AG04450 (cell line): ENCODE measurements at regions not wholly inside any gene's neighbourhood (a gene's known extent, or its start where the extent isn't known, plus 50 kb on each side); places are given as distances from the start of the nearest gene placed in this dataset.

Experiments
- CTCF ChIA-PET: fragments of 300-600, 350-600 bp; formaldehyde crosslinking; extraction: SDS; loops from one replicate; lab custom pipeline; 2022; ENCODE audit warnings: antibody characterized with exemption, inconsistent platforms; lab: Charles Lee
- POLR2A ChIA-PET: fragments of 350-600 bp; formaldehyde crosslinking; extraction: SDS; loops from one replicate; lab custom pipeline; 2021; ENCODE audit warnings: antibody characterized with exemption, inconsistent platforms; lab: Yijun Ruan, JAX
- DNase-seq: peaks from one replicate; pipeline ENCODE4 v3.0.0-alpha.2; 2011; ENCODE audit warnings: low read depth, low spot score
- H3K27ac ChIP-seq: one replicate; pipeline ENCODE4 v1.5.1; 2012; ENCODE audit warnings: low read depth, low read length, control low read depth
- H3K27me3 ChIP-seq: one replicate; pipeline ENCODE4 v1.6.0; 2012; ENCODE audit warnings: low read length; ENCODE audit not compliant: control insufficient read depth, insufficient read depth
- H3K4me3 ChIP-seq: 2 replicates; pipeline ENCODE4 v1.5.1; 2011; ENCODE audit warnings: mild to moderate bottlenecking, low read depth, low read length, control low read depth
- H3K9me3 ChIP-seq: 2 replicates; pipeline ENCODE4 v1.5.1; 2012; ENCODE audit warnings: low read length; ENCODE audit not compliant: control insufficient read depth, insufficient read depth
- TF ChIP-seq, protein P1 (sequence below): IDR thresholded peaks from 2 replicates; pipeline ENCODE4 v1.5.1; 2011; ENCODE audit warnings: low read depth, low read length, control low read depth, inconsistent platforms

DNA sequence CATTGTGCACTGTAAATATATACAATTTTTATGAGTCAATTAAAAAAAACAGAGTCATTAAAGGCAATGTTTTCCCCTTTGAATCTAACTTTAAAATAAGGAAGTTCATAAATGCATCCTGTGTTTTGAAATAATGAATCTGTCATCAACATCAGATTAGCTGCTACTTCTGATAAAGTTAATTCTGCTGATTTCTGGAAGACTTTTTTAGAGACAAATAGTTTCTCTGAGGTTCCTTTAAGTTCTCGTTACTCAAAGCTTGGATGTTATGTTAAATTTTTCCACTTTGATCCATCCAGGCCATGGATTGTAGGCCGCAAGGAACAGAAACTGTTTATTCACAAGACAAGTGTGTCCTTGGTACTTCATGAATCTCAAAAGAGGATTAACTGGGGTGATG, 115.5 kb downstream of the CARTPT start:
- no peaks in the 10 kb centered on the region for H3K27me3 ChIP-seq
- no peak for DNase-seq
- no peak overlapping the region for H3K27ac ChIP-seq
- ChIA-PET CTCF (no interaction called here), POLR2A (interaction anchor here (1.1 kb wide), 1 partner anchor 248 kb away, joined by 3 read pairs; no protein-coding TSS in a partner anchor)
- TF ChIP-seq, protein P1, sequence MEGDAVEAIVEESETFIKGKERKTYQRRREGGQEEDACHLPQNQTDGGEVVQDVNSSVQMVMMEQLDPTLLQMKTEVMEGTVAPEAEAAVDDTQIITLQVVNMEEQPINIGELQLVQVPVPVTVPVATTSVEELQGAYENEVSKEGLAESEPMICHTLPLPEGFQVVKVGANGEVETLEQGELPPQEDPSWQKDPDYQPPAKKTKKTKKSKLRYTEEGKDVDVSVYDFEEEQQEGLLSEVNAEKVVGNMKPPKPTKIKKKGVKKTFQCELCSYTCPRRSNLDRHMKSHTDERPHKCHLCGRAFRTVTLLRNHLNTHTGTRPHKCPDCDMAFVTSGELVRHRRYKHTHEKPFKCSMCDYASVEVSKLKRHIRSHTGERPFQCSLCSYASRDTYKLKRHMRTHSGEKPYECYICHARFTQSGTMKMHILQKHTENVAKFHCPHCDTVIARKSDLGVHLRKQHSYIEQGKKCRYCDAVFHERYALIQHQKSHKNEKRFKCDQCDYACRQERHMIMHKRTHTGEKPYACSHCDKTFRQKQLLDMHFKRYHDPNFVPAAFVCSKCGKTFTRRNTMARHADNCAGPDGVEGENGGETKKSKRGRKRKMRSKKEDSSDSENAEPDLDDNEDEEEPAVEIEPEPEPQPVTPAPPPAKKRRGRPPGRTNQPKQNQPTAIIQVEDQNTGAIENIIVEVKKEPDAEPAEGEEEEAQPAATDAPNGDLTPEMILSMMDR, result no peak
- H3K9me3 ChIP-seq, result no peaks in the 10 kb centered on the region
- H3K4me3 ChIP-seq, result no peak overlapping the region

DNA sequence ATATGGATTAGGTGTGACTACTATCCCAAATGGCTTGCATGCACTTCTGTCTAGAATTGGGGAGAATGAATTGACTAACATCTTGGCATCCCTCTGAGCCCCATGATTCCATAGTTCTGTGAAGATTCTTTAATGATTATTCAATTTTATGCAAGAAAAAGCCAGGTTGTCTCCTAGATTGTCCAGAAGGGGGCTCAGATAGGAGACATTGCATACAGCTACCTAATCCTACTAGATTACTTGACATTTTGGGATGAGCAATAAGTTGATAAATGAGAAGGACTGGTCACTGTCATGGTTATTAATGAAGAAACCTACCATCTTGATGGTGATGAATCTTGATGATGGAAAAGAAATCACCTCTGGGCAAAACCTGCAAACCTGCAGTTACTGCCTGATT, 117.0 kb downstream of the CARTPT start:
- ChIA-PET CTCF (no interaction called here), POLR2A (no interaction called here)
- Histone ChIP-seq H3K27ac (no peak overlapping the region), H3K27me3 (no peaks in the 10 kb centered on the region), H3K9me3 (no peaks in the 10 kb centered on the region), H3K4me3 (no peak overlapping the region)
- DNase-seq, result no peak
- TF ChIP-seq, protein P1, result peak; percentile 51

DNA sequence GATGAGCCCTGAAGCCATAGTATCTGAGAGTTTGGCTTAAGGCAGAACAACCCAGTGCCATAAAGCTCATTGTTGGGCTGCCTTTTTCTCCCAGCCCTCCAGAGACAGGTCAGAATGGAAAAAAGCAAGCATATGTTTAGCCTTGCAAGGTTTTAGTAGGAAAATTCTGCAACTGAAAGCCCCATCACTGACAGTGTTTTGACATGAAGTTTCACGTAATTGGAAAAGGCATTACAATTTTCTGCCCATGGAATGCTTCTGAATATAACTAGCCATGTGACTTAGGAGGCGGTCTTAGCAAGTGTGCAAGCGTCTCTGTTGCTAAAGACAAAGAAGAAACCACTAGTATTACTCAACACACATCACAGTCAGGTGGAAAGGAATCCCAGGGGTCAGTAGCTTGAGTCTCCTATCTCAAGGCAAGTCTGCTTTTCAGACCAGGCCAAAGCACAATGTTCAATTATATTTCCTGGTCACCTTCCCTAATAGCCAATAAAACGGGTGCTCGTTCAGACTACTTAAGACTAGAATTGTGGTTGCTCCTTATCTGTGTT, 117.6 kb downstream of the CARTPT start:
- Histone ChIP-seq H3K9me3 (no peaks in the 10 kb centered on the region), H3K4me3 (no peak overlapping the region), H3K27ac (no peak overlapping the region), H3K27me3 (no peaks in the 10 kb centered on the region)
- no peak for DNase-seq
- CTCF ChIA-PET, result no interaction called here
- TF ChIP-seq, protein P1, result no peak
- POLR2A ChIA-PET, result no interaction called here

DNA sequence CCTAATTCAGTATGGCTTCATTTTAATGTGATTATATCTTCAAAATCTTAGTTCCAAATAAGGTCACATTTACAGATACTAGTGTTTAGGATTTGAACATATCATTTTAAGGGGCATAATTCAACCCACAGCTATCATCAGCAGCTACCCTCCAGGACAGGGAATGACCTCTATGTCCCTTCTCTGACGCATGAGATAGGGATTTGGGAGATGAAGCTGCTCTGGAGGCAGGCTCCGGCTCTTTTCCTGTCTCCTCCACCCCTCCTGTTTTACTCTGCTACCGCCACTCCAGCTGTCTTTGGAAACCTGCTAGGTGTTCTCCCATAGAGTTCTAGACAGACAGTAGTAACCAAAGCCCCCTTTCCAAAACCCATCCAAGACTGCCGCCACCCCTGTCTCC, 119.2 kb downstream of the CARTPT start:
- TF ChIP-seq, protein P1, result no peak
- CTCF ChIA-PET, result interaction anchor here (1.5 kb wide), 1 partner anchor 55 kb away, joined by 3 read pairs; no protein-coding TSS in a partner anchor

DNA sequence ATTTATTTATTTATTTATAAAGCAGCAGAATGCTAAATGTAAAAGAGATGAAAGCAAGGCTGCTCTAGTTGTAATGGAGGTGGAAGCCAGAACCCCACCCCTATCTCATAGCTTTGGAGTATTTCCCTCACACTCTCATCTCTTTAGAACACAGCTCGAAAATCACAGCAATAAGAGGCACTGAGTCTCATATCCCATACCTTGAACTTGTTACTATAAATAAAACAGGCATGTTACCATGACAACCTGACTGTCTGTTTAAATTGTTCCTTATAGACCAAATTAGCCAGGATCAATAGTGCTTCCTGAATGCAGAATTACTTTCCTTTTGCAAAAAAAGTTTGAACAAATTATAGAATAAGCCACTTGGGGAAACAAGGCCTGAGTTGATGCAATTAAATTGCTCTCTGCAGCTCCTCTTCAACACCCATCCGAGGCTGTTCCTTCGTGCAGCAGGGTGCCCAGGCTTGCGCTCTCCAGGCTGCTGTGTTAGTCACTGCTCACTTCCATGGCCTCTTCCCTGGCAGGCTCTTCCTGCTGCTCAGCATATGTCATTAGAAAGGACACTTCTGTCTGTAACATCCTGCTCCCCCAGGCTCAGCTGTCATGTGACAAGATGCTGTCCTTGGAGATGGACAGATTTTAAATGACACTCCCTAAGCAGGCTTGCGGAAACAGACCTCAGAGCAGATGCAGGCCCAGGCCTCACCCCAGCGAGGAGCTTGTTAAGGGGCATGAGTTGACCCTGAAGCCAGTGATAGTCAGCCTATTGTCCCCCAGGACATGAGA, 120.2 kb downstream of the CARTPT start:
- H3K4me3 ChIP-seq, result no peak overlapping the region
- CTCF ChIA-PET, result interaction anchor here (1.5 kb wide), 1 partner anchor 56 kb away, joined by 3 read pairs; no protein-coding TSS in a partner anchor
- no peak for DNase-seq
- no peak overlapping the region for H3K27ac ChIP-seq
- no peaks in the 10 kb centered on the region for H3K9me3 ChIP-seq
- TF ChIP-seq, protein P1, result no peak
- H3K27me3 ChIP-seq, result no peaks in the 10 kb centered on the region
- POLR2A ChIA-PET, result no interaction called here

More for the DNA sequence above, 119.2 kb downstream of the CARTPT start:
- no peaks in the 10 kb centered on the region for H3K27me3 ChIP-seq
- POLR2A ChIA-PET, result no interaction called here
- H3K4me3 ChIP-seq, result no peak overlapping the region
- H3K9me3 ChIP-seq, result no peaks in the 10 kb centered on the region
- no peak for DNase-seq
- no peak overlapping the region for H3K27ac ChIP-seq
